HCT116 (cell line): ENCODE measurements at regions not wholly inside any gene's neighbourhood (a gene's known extent, or its start where the extent isn't known, plus 50 kb on each side); places are given as distances from the start of the nearest gene placed in this dataset.

Experiments used
- ATAC-seq: fragments of 200-7000 bp; cut with Tn5 transposase; 2 replicates; pipeline ENCODE4 v1.9.1; 2020; ENCODE audit warnings: mild to moderate bottlenecking, moderate library complexity
- BruUV-seq: library from RNA; stranded (reverse); fragments of 400-500 nt; replicated peaks from 2 replicates; lab custom pipeline; 2021; lab: Mats Ljungman, UMichigan
- CTCF ChIA-PET: fragments of 300-600 bp; sonication (Branson Sonifier 250); formaldehyde crosslinking; loops from one replicate; lab custom pipeline; 2021; ENCODE audit warnings: antibody characterized with exemption; lab: Charles Lee
- POLR2A ChIA-PET: fragments of 300-600, 350-600 bp; sonication (Branson Sonifier 250); formaldehyde crosslinking; loops from one replicate; lab custom pipeline; 2021; ENCODE audit warnings: antibody characterized with exemption; lab: Charles Lee
- RAD21 ChIA-PET, 2 experiments: fragments of 300-600 bp; sonication (Branson Sonifier 250); formaldehyde crosslinking; loops; one replicate each; lab custom pipeline; 2023; ENCODE audit warnings: low total read pairs in 2 of 2; ENCODE audit not compliant: uncharacterized antibody in 2 of 2, unreplicated experiment in 2 of 2, low non-redundant PET in 1 of 2; lab: Charles Lee
- DNase-seq: peaks from one replicate; pipeline ENCODE4 v3.0.0-alpha.2; 2010; ENCODE audit warnings: low read depth, low spot score
- H2AFZ ChIP-seq: fragments of 200-600 bp; shearing (Covaris generic), sonication (generic); 2 replicates; pipeline ENCODE4 v1.6.1; 2017; ENCODE audit warnings: low read depth, mixed run types, mixed read lengths, antibody characterized with exemption, low read length; ENCODE audit not compliant: poor library complexity, severe bottlenecking
- H3K27ac ChIP-seq: 2 replicates; pipeline ENCODE4 v1.5.1; 2012; ENCODE audit warnings: low read depth, low read length
- H3K27me3 ChIP-seq: fragments of 200-600 bp; sonication (generic); 2 replicates; pipeline ENCODE4 v1.6.1; 2016; ENCODE audit warnings: mixed run types, low read length, mixed read lengths; ENCODE audit not compliant: insufficient read depth
- H3K36me3 ChIP-seq, 2 experiments: fragments of 200-500 bp in 1 of 2; fragments of 200-600 bp in 1 of 2; sonication (Bioruptor generic) in 1 of 2; sonication (generic) in 1 of 2; 2 replicates each; pipeline versions ENCODE4 v1.5.1 to v1.6.1; 2014 to 2016; ENCODE audit warnings: low read length in 2 of 2, inconsistent platforms in 1 of 2, mixed read lengths in 1 of 2, mixed run types in 1 of 2; ENCODE audit not compliant: insufficient read depth in 2 of 2, control insufficient read depth in 1 of 2
- H3K4me1 ChIP-seq, 2 experiments: fragments of 200-600 bp in 1 of 2; sonication (generic) in 1 of 2; 2 replicates each; pipeline versions ENCODE4 v1.5.1 to v1.6.1; 2012 to 2017; ENCODE audit warnings: low read length in 2 of 2, inconsistent platforms in 1 of 2, mild to moderate bottlenecking in 1 of 2, mixed read lengths in 1 of 2, mixed run types in 1 of 2, moderate library complexity in 1 of 2; ENCODE audit not compliant: insufficient read depth in 2 of 2, control insufficient read depth in 1 of 2
- H3K4me2 ChIP-seq: fragments of 200-600 bp; sonication (generic); 2 replicates; pipeline ENCODE4 v1.6.1; 2017; ENCODE audit warnings: mixed run types, low read length, mixed read lengths
- H3K4me3 ChIP-seq, 2 experiments: fragments of 200-600 bp in 1 of 2; sonication (generic) in 1 of 2; replicated peaks in 1 of 2; 2 replicates each; pipeline ENCODE4 v1.5.1; 2011 to 2016; ENCODE audit warnings: low read length in 2 of 2, control low read depth in 1 of 2, low read depth in 1 of 2, mild to moderate bottlenecking in 1 of 2, mixed read lengths in 1 of 2, mixed run types in 1 of 2
- H3K79me2 ChIP-seq: fragments of 200-600 bp; sonication (generic); 2 replicates; pipeline ENCODE4 v1.6.1; 2017; ENCODE audit warnings: mild to moderate bottlenecking, mixed run types, low read length, moderate library complexity, mixed read lengths; ENCODE audit not compliant: insufficient read depth
- H3K9ac ChIP-seq: fragments of 200-600 bp; sonication (generic); 2 replicates; pipeline ENCODE4 v1.6.1; 2016; ENCODE audit warnings: low read length, mixed read lengths
- H3K9me2 ChIP-seq: fragments of 200-600 bp; sonication (generic), shearing (Covaris generic); 2 replicates; pipeline ENCODE4 v1.6.1; 2017; ENCODE audit warnings: mixed run types, mild to moderate bottlenecking, moderate library complexity; ENCODE audit not compliant: insufficient read depth
- H3K9me3 ChIP-seq, 2 experiments: fragments of 200-500 bp in 1 of 2; fragments of 200-600 bp in 1 of 2; sonication (Bioruptor generic) in 1 of 2; sonication (generic) in 1 of 2; 2 replicates each; pipeline ENCODE4 v1.6.1; 2014 to 2017; ENCODE audit warnings: low read length in 2 of 2, mixed read lengths in 2 of 2, inconsistent platforms in 1 of 2, low read depth in 1 of 2, mild to moderate bottlenecking in 1 of 2, mixed run types in 1 of 2, moderate library complexity in 1 of 2; ENCODE audit not compliant: control insufficient read depth in 1 of 2, insufficient read depth in 1 of 2
- H4K20me1 ChIP-seq: fragments of 200-600 bp; sonication (generic), shearing (Covaris generic); 2 replicates; pipeline ENCODE4 v1.6.1; 2017; ENCODE audit warnings: mixed run types, mild to moderate bottlenecking, moderate library complexity; ENCODE audit not compliant: insufficient read depth
- ATF3 ChIP-seq: IDR thresholded peaks from 2 replicates; pipeline ENCODE4 v1.6.1; 2012
- CBX3 ChIP-seq: IDR thresholded peaks from 2 replicates; pipeline ENCODE4 v1.6.1; 2012; ENCODE audit warnings: low read depth
- CEBPB ChIP-seq: IDR thresholded peaks from 2 replicates; pipeline ENCODE4 v1.6.1; 2012; ENCODE audit warnings: low read depth
- EGR1 ChIP-seq: IDR thresholded peaks from 2 replicates; pipeline ENCODE4 v1.6.1; 2012; ENCODE audit warnings: low read depth
- ELF1 ChIP-seq: IDR thresholded peaks from 2 replicates; pipeline ENCODE4 v1.6.1; 2012; ENCODE audit warnings: low read depth, borderline replicate concordance
- EZH2 ChIP-seq: fragments of 200-600 bp; sonication (generic); IDR thresholded peaks from 2 replicates; pipeline ENCODE4 v1.6.1; 2017; ENCODE audit warnings: antibody characterized with exemption, mixed run types
- EZH2phosphoT487 ChIP-seq: fragments of 200-600 bp; IDR thresholded peaks from 2 replicates; pipeline ENCODE4 v1.6.1; 2018; ENCODE audit warnings: antibody characterized with exemption, borderline replicate concordance
- MAX ChIP-seq: IDR thresholded peaks from 2 replicates; pipeline ENCODE4 v1.6.1; 2012
- POLR2A ChIP-seq: IDR thresholded peaks from 2 replicates; pipeline ENCODE4 v1.7.0; 2011; ENCODE audit warnings: borderline replicate concordance; ENCODE audit not compliant: insufficient read depth, insufficient read length; ENCODE audit errors: extremely low read depth
- YY1 ChIP-seq: IDR thresholded peaks from 2 replicates; pipeline ENCODE4 v1.6.1; 2011; ENCODE audit warnings: low read length, low read depth, moderate library complexity, mild to moderate bottlenecking; ENCODE audit not compliant: insufficient replicate concordance; ENCODE audit errors: extremely low read depth
- ZBTB33 ChIP-seq: IDR thresholded peaks from 2 replicates; pipeline ENCODE4 v1.6.1; 2011; ENCODE audit warnings: mild to moderate bottlenecking, low read length, moderate library complexity; ENCODE audit not compliant: insufficient replicate concordance; ENCODE audit errors: extremely low read depth
- ZFX ChIP-seq: fragments of 450-650 bp; IDR thresholded peaks from 2 replicates; pipeline ENCODE4 v1.6.1; 2017
- intact Hi-C: fragments of 100-400 bp; cut with micrococcal nuclease; formaldehyde crosslinking; loops from 2 replicates; pipeline ENCODE4 v1.10.0; 2022

- CTCF ChIA-PET, result no interaction called here
- H3K4me1 ChIP-seq, result no peaks in the 10 kb centered on the region
- no peaks in the 10 kb centered on the region for H3K27me3 ChIP-seq
- no peaks in the 10 kb centered on the region for H4K20me1 ChIP-seq
- no peak overlapping the region for H3K4me2 ChIP-seq
- H3K9ac ChIP-seq, result no peak overlapping the region
- no peak for TF ChIP-seq CEBPB
- TF ChIP-seq EGR1, result no peak
- no peak for TF ChIP-seq POLR2A
- no peak for TF ChIP-seq MAX
- no peak for TF ChIP-seq CBX3
- no peak for TF ChIP-seq ZBTB33
- no peak for TF ChIP-seq EZH2
- TF ChIP-seq YY1, result no peak
- no peak for TF ChIP-seq ATF3
- no peak for TF ChIP-seq ZFX
- no peak for TF ChIP-seq ELF1
- no peak for TF ChIP-seq EZH2phosphoT487
- TF ChIP-seq, all 23 proteins: peak for 0
- Histone ChIP-seq H3K4me3 (no peak overlapping the region), H2AFZ (no peak overlapping the region), H3K9me3 (peaks cover 0 to 14% of the 10 kb centered on the region in 2 experiments; a peak in 2 of 4 replicates), H3K79me2 (no peaks in the 10 kb centered on the region), H3K36me3 (no peaks in the 10 kb centered on the region), H3K27ac (no peak overlapping the region), H3K9me2 (no peaks in the 10 kb centered on the region)
- ATAC-seq (no peak), DNase-seq (no peak)
- POLR2A ChIA-PET, result no interaction called here
- no TSS peak for BruUV-seq
- intact Hi-C loops, result no loop called here
- RAD21 ChIA-PET, result no interaction called here
Measured at GRCh38 chr2:34311816-34312215, 712.7 kb upstream of the FAM98A start.
